ENCODE measurements at regions not wholly inside any gene's neighbourhood (a gene's known extent, or its start where the extent isn't known, plus 50 kb on each side); places are given as distances from the start of the nearest gene placed in this dataset.

- intact Hi-C loops (cut with DNase I) = no loop called here
- no CpG with 5 or more reads among the region's 1 CpG for WGBS, 2 donors
- no peak overlapping the region for H3K27ac ChIP-seq
- no peak overlapping the region for H3K4me3 ChIP-seq
- TF ChIP-seq POLR2A (IDR thresholded peaks at IDR 0.05) = no peak
- TF ChIP-seq CTCF (IDR thresholded peaks at IDR 0.05) = no peak
- H3K4me1 ChIP-seq = no peaks in the 10 kb centered on the region
- DNase-seq = no peak
- no peaks in the 10 kb centered on the region for H3K27me3 ChIP-seq
- no peaks in the 10 kb centered on the region for H3K36me3 ChIP-seq
- peaks cover 0 to 4% (median 0%) of the 10 kb centered on the region in 3 donors for H3K9me3 ChIP-seq
Measured at GRCh38 chr11:42823546-42823945, 488.2 kb upstream of the API5 start.

- peaks cover 0 to 4% (median 0%) of the 10 kb centered on the region in 3 donors for H3K9me3 ChIP-seq
- 85 to 91% methylated on average over 4 of the region's 4 CpGs for WGBS, 2 donors
- H3K36me3 ChIP-seq = no peaks in the 10 kb centered on the region
- intact Hi-C loops (cut with DNase I) = no loop called here
- TF ChIP-seq POLR2A (IDR thresholded peaks at IDR 0.05) (no peak), CTCF (IDR thresholded peaks at IDR 0.05) (no peak)
- H3K4me3 ChIP-seq = no peak overlapping the region
- H3K27ac ChIP-seq = no peak overlapping the region
- H3K4me1 ChIP-seq = no peaks in the 10 kb centered on the region
- DNase-seq = no peak
- H3K27me3 ChIP-seq = no peaks in the 10 kb centered on the region
Measured at GRCh38 chr11:42824067-42824466, 487.7 kb upstream of the API5 start.

GRCh38 chr11:42825598-42825997 lies 486.2 kb upstream of the API5 start:
- no peaks in the 10 kb centered on the region for H3K36me3 ChIP-seq
- TF ChIP-seq POLR2A (IDR thresholded peaks at IDR 0.05) = no peak
- no peak for TF ChIP-seq CTCF (IDR thresholded peaks at IDR 0.05)
- H3K4me1 ChIP-seq = no peaks in the 10 kb centered on the region
- intact Hi-C loops (cut with DNase I) = no loop called here
- no peaks in the 10 kb centered on the region for H3K27me3 ChIP-seq
- DNase-seq = no peak
- H3K27ac ChIP-seq = no peak overlapping the region
- H3K4me3 ChIP-seq = no peak overlapping the region
- 65 to 80% methylated on average over 1 of the region's 1 CpG for WGBS, 2 donors
- peaks cover 0 to 4% (median 0%) of the 10 kb centered on the region in 3 donors for H3K9me3 ChIP-seq

- 25 to 55% methylated on average over 2 of the region's 2 CpGs for WGBS, 2 donors
- intact Hi-C loops (cut with DNase I) = no loop called here
Measured at GRCh38 chr11:42827845-42828244, 484.0 kb upstream of the API5 start.

GRCh38 chr11:42837994-42838393 lies 473.8 kb upstream of the API5 start:
- Histone ChIP-seq H3K4me3 (no peak overlapping the region), H3K36me3 (no peaks in the 10 kb centered on the region), H3K27ac (no peak overlapping the region), H3K27me3 (no peaks in the 10 kb centered on the region), H3K9me3 (no peaks in the 10 kb centered on the region), H3K4me1 (no peaks in the 10 kb centered on the region)
- TF ChIP-seq POLR2A (IDR thresholded peaks at IDR 0.05) (no peak), CTCF (IDR thresholded peaks at IDR 0.05) (no peak)
- no peak for DNase-seq
- 41 to 45% methylated on average over 3 of the region's 3 CpGs for WGBS, 2 donors
- intact Hi-C loops (cut with DNase I) = no loop called here

More at GRCh38 chr11:42827845-42828244, 484.0 kb upstream of the API5 start:
- Histone ChIP-seq H3K4me3 (no peak overlapping the region), H3K4me1 (no peaks in the 10 kb centered on the region), H3K27me3 (no peaks in the 10 kb centered on the region), H3K27ac (no peak overlapping the region), H3K36me3 (no peaks in the 10 kb centered on the region), H3K9me3 (no peaks in the 10 kb centered on the region)
- TF ChIP-seq POLR2A (IDR thresholded peaks at IDR 0.05) (no peak), CTCF (IDR thresholded peaks at IDR 0.05) (no peak)
- no peak for DNase-seq

Measured in esophagus squamous epithelium (tissue), 5 donors.